Fibroblast of mammary gland (primary cell): ENCODE measurements at regions not wholly inside any gene's neighbourhood (a gene's known extent, or its start where the extent isn't known, plus 50 kb on each side); places are given as distances from the start of the nearest gene placed in this dataset.
"Not testable (repeated sequence)": the region's sequence is repeated elsewhere in the genome, so short reads cannot be mapped to it uniquely, and the experiment has no call there.

Experiments used
- DNase-seq: peaks from one replicate; pipeline ENCODE4 v3.0.0-alpha.2; 2010; ENCODE audit warnings: low read depth
- H3K4me3 ChIP-seq: 2 replicates; pipeline ENCODE4 v1.5.1; 2011; ENCODE audit warnings: low read depth, mild to moderate bottlenecking, low read length, moderate library complexity; ENCODE audit not compliant: control insufficient read depth
- TF ChIP-seq, protein P1 (sequence below): conservative IDR thresholded peaks from 2 replicates; pipeline ENCODE4 v1.5.1; 2011; ENCODE audit warnings: low read depth, low read length, inconsistent platforms; ENCODE audit not compliant: control insufficient read depth, insufficient read depth

GRCh38 chr4:187685247-187685646 is 310.3 kb upstream of the ZFP42 start:
- peak; percentile 1 for DNase-seq

DNA sequence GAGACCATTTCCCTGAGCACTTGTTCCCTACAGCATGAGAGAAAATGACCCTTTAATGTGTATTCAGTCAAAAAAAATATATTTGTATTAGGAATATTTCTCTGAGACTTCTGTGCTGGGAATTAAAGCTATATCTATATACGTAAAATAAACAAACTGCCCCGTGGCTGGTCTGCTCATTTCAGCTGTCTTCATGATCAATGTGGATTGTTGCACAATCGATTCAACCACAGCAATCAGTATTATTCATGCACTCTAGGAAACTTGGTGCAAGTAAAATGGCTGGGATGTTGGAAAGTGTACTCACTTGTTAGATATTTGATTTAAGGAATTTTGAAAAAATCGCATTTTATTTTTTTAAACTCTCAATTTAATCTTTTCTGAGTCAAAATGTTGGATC is 307.9 kb upstream of the ZFP42 start:
- H3K4me3 ChIP-seq: no peak overlapping the region
- DNase-seq: peak; percentile 2
- TF ChIP-seq, protein P1, sequence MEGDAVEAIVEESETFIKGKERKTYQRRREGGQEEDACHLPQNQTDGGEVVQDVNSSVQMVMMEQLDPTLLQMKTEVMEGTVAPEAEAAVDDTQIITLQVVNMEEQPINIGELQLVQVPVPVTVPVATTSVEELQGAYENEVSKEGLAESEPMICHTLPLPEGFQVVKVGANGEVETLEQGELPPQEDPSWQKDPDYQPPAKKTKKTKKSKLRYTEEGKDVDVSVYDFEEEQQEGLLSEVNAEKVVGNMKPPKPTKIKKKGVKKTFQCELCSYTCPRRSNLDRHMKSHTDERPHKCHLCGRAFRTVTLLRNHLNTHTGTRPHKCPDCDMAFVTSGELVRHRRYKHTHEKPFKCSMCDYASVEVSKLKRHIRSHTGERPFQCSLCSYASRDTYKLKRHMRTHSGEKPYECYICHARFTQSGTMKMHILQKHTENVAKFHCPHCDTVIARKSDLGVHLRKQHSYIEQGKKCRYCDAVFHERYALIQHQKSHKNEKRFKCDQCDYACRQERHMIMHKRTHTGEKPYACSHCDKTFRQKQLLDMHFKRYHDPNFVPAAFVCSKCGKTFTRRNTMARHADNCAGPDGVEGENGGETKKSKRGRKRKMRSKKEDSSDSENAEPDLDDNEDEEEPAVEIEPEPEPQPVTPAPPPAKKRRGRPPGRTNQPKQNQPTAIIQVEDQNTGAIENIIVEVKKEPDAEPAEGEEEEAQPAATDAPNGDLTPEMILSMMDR: no peak

More at GRCh38 chr4:187685247-187685646, 310.3 kb upstream of the ZFP42 start:
- TF ChIP-seq, protein P1: no peak
- no peak overlapping the region for H3K4me3 ChIP-seq

DNA sequence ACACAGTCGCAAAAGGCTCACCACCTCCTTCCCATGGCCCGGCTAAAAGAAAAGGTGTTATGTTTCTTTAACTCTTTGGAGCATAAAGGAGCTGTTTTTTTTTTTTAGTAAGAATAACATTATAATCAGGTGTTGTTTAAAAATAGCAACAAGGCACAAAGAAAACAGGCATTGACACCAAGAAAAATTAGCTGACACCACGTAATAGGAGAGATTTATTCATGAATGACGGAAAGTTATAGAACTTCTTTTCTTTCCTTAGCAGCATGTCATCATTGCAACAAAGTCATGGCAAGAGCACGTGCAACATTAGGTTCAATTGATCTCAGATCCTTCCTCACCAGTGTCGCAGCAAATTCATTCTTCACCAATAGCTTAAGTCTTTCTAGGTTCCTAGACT is 302.9 kb upstream of the ZFP42 start:
- TF ChIP-seq, protein P1: no peak
- H3K4me3 ChIP-seq: no peak overlapping the region
- DNase-seq: no peak

GRCh38 chr4:187695531-187695930 is 300.0 kb upstream of the ZFP42 start:
- not testable (repeated sequence) for H3K4me3 ChIP-seq, DNase-seq

GRCh38 chr4:187711586-187711985 is 284.0 kb upstream of the ZFP42 start:
- TF ChIP-seq, protein P1: no peak
- DNase-seq: no peak
- no peak overlapping the region for H3K4me3 ChIP-seq

GRCh38 chr4:187714957-187715356 is 280.6 kb upstream of the ZFP42 start:
- DNase-seq: no peak
- H3K4me3 ChIP-seq: no peak overlapping the region
- TF ChIP-seq, protein P1: no peak

GRCh38 chr4:187715466-187715865 is 280.1 kb upstream of the ZFP42 start:
- no peak for DNase-seq
- TF ChIP-seq, protein P1: no peak
- no peak overlapping the region for H3K4me3 ChIP-seq
